Testis (tissue), 2 donors: ENCODE measurements at regions not wholly inside any gene's neighbourhood (a gene's known extent, or its start where the extent isn't known, plus 50 kb on each side); places are given as distances from the start of the nearest gene placed in this dataset.
A peak's percentile ranks its signal among the peaks of the same experiment; 100 is the strongest.

Experiments
- DNase-seq: peaks from one replicate; pipeline ENCODE4 v3.0.0-alpha.2; 2019
- H3K27ac ChIP-seq, 2 donors: fragments of 200-600 bp; sonication (generic); one replicate each; pipeline ENCODE4 v1.5.1; 2019
- H3K27me3 ChIP-seq: fragments of 200-600 bp; sonication (generic); one replicate; pipeline ENCODE4 v1.5.1; 2019
- H3K36me3 ChIP-seq: fragments of 200-600 bp; sonication (generic); one replicate; pipeline ENCODE4 v1.5.1; 2017; ENCODE audit warnings: low read depth; ENCODE audit errors: missing control alignments
- H3K4me1 ChIP-seq: fragments of 200-600 bp; sonication (generic); one replicate; pipeline ENCODE4 v1.5.1; 2019
- H3K4me3 ChIP-seq, 2 donors: fragments of 200-600 bp; sonication (generic); one replicate each; pipeline ENCODE4 v1.5.1; 2017 to 2019
- H3K9me3 ChIP-seq: fragments of 200-600 bp; sonication (generic); one replicate; pipeline ENCODE4 v1.5.1; 2017
- CTCF ChIP-seq, 3 experiments: fragments of 450-650 bp in 2 of 3; fragments of 200-600 bp in 1 of 3; sonication (generic) in 1 of 3; IDR thresholded peaks; one replicate each; pipeline ENCODE4 v1.5.1; 2016 to 2019; ENCODE audit warnings: antibody characterized with exemption in 3 of 3, mild to moderate bottlenecking in 2 of 3, moderate library complexity in 1 of 3
- POLR2A ChIP-seq: fragments of 450-650 bp; IDR thresholded peaks from one replicate; pipeline ENCODE4 v1.6.1; 2017; ENCODE audit warnings: antibody characterized with exemption, mild to moderate bottlenecking, moderate library complexity
- WGBS, 2 donors: methylation state at CpG; one replicate each; pipeline ENCODE4 v1.1.5; 2018; 5-methylcytosine and 5-hydroxymethylcytosine counted together
- intact Hi-C: fragments of 100-400 bp; cut with DNase I; formaldehyde crosslinking; loops from one replicate; pipeline ENCODE4 v1.15.1; 2023; ENCODE audit warnings: low total_unique reads

- H3K27me3 ChIP-seq, result no peaks in the 10 kb centered on the region
- intact Hi-C loops, result no loop called here
- no peak overlapping the region for H3K4me3 ChIP-seq
- no peaks in the 10 kb centered on the region for H3K4me1 ChIP-seq
- no peak overlapping the region for H3K27ac ChIP-seq
- 56 to 64% methylated on average over 3 of the region's 3 CpGs for WGBS, 2 donors
- H3K36me3 ChIP-seq, result no peaks in the 10 kb centered on the region
- TF ChIP-seq POLR2A, result no peak
- no peak for TF ChIP-seq CTCF (IDR thresholded peaks at IDR 0.05)
- no peaks in the 10 kb centered on the region for H3K9me3 ChIP-seq
- DNase-seq, result peak; percentile 50
Observed at GRCh38 chr6:137933696-137934095, 66.6 kb downstream of the TNFAIP3 start.

DNA sequence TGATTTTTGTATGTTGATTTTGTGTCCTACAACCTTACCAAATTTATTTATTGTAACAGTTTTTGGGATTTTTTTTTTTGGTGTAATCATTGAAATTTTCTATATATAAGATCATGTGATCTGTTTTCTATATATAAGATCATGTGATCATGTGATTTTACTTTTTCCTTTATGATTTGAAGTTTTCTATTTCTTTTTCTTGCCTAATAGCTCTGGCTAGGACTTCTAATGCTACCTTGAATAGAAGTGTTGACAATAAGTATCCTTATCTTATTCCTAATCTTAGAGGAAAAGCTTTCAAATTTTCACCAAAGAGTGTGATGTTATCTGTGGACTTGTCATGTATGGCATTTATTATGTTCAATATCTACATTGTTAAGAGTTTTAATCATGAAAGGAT lies 69.7 kb downstream of the TNFAIP3 start:
- H3K4me1 ChIP-seq, result no peaks in the 10 kb centered on the region
- intact Hi-C loops, result no loop called here

GRCh38 chr6:137937834-137938233 lies 70.8 kb downstream of the TNFAIP3 start:
- intact Hi-C loops, result no loop called here
- DNase-seq, result no peak
- H3K27me3 ChIP-seq, result no peaks in the 10 kb centered on the region
- no peak overlapping the region for H3K27ac ChIP-seq
- no peaks in the 10 kb centered on the region for H3K36me3 ChIP-seq
- H3K4me3 ChIP-seq, result no peak overlapping the region
- no peak for TF ChIP-seq CTCF (IDR thresholded peaks at IDR 0.05)
- TF ChIP-seq POLR2A, result no peak
- H3K9me3 ChIP-seq, result no peaks in the 10 kb centered on the region
- H3K4me1 ChIP-seq, result no peaks in the 10 kb centered on the region

More for the DNA sequence above, 69.7 kb downstream of the TNFAIP3 start:
- no peak overlapping the region for H3K27ac ChIP-seq
- H3K9me3 ChIP-seq, result no peaks in the 10 kb centered on the region
- no peak for DNase-seq
- TF ChIP-seq POLR2A (no peak), CTCF (IDR thresholded peaks at IDR 0.05) (no peak)
- H3K4me3 ChIP-seq, result no peak overlapping the region
- H3K27me3 ChIP-seq, result no peaks in the 10 kb centered on the region
- H3K36me3 ChIP-seq, result no peaks in the 10 kb centered on the region

DNA sequence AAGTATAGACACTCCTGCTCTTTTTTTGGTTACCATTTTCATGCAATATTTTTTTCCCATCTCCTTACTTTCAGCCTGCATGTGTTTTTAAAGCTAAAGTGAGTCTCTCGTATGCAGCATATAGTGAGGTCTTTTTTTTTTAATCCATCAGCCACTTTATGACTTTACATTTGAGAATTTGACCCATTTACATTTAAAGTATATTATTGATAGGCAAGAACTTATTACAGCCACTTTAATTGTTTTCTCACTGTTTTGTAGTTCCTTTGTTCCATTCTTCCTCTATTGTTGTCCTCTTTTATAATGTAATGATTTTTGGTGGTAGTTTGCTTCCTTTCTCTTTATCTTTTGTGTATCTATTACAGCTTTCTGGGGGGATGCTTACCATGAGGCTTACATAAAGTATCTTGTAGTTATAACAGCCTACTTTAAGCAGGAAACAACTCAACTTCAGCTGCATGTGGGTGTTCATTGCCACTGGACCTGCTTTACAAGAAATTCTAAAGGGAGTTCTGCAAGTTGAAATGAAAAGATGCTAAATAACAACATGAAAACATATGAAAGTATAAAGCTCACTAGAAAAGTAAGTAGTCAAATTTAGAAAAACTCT lies 71.8 kb downstream of the TNFAIP3 start:
- H3K4me1 ChIP-seq, result no peaks in the 10 kb centered on the region
- H3K36me3 ChIP-seq, result no peaks in the 10 kb centered on the region
- 95 to 96% methylated on average over 1 of the region's 1 CpG for WGBS, 2 donors
- no peaks in the 10 kb centered on the region for H3K9me3 ChIP-seq
- DNase-seq, result no peak
- TF ChIP-seq POLR2A (no peak), CTCF (IDR thresholded peaks at IDR 0.05) (no peak)
- no peak overlapping the region for H3K27ac ChIP-seq
- H3K4me3 ChIP-seq, result no peak overlapping the region
- intact Hi-C loops, result no loop called here
- no peaks in the 10 kb centered on the region for H3K27me3 ChIP-seq

GRCh38 chr6:137941995-137942394 lies 74.9 kb downstream of the TNFAIP3 start:
- H3K9me3 ChIP-seq, result no peaks in the 10 kb centered on the region
- intact Hi-C loops, result no loop called here
- no peak overlapping the region for H3K4me3 ChIP-seq
- 37 to 74% methylated on average over 2 of the region's 2 CpGs for WGBS, 2 donors
- no peak for DNase-seq
- TF ChIP-seq POLR2A (no peak), CTCF (IDR thresholded peaks at IDR 0.05) (no peak)
- H3K27ac ChIP-seq, result no peak overlapping the region
- H3K4me1 ChIP-seq, result no peaks in the 10 kb centered on the region
- no peaks in the 10 kb centered on the region for H3K36me3 ChIP-seq
- H3K27me3 ChIP-seq, result no peaks in the 10 kb centered on the region
